Retinal pigment epithelial cell (primary cell): ENCODE measurements at regions not wholly inside any gene's neighbourhood (a gene's known extent, or its start where the extent isn't known, plus 50 kb on each side); places are given as distances from the start of the nearest gene placed in this dataset.
"Not testable (repeated sequence)": the region's sequence is repeated elsewhere in the genome, so short reads cannot be mapped to it uniquely, and the experiment has no call there.

Source experiments
- DNase-seq: peaks from one replicate; pipeline ENCODE4 v3.0.0-alpha.2; 2010; ENCODE audit warnings: low read depth
- H3K4me3 ChIP-seq: 2 replicates; pipeline ENCODE4 v1.5.1; 2011; ENCODE audit warnings: mild to moderate bottlenecking, low read length, control low read depth, moderate library complexity
- CTCF ChIP-seq: conservative IDR thresholded peaks from 2 replicates; pipeline ENCODE4 v1.5.1; 2011; ENCODE audit warnings: low read depth, low read length, control low read depth, inconsistent platforms

GRCh38 chr5:9771079-9771478 lies 140.9 kb upstream of the TAS2R1 start:
- no peak overlapping the region for H3K4me3 ChIP-seq
- TF ChIP-seq CTCF: no peak
- no peak for DNase-seq

GRCh38 chr5:9766581-9766980 lies 136.4 kb upstream of the TAS2R1 start:
- TF ChIP-seq CTCF: no peak
- H3K4me3 ChIP-seq: no peak overlapping the region
- DNase-seq: no peak

GRCh38 chr5:9765419-9766140 lies 135.4 kb upstream of the TAS2R1 start:
- no peak for DNase-seq
- no peak for TF ChIP-seq CTCF
- no peak overlapping the region for H3K4me3 ChIP-seq

GRCh38 chr5:9761706-9762105 lies 131.6 kb upstream of the TAS2R1 start:
- TF ChIP-seq CTCF: no peak
- DNase-seq: no peak
- no peak overlapping the region for H3K4me3 ChIP-seq

DNA sequence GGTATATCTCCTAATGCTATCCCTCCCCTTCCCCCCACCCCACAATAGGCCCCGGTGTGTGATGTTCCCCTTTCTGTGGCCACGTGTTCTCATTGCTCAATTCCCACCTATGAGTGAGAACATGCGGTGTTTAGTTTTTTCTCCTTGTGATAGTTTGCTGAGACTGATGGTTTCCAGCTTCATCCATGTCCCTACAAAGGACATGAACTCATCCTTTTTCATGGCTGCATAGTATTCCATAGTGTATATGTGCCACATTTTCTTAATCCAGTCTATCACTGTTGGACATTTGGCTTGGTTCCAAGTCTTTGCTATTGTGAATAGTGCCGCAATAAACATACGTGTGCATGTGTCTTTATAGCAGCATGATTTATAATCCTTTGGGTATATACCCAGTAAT lies 122.5 kb upstream of the TAS2R1 start:
- not testable (repeated sequence) for H3K4me3 ChIP-seq, DNase-seq

- DNase-seq: no peak
- TF ChIP-seq CTCF: no peak
- H3K4me3 ChIP-seq: no peak overlapping the region
Measured at GRCh38 chr5:9743507-9743906, 113.4 kb upstream of the TAS2R1 start.

DNA sequence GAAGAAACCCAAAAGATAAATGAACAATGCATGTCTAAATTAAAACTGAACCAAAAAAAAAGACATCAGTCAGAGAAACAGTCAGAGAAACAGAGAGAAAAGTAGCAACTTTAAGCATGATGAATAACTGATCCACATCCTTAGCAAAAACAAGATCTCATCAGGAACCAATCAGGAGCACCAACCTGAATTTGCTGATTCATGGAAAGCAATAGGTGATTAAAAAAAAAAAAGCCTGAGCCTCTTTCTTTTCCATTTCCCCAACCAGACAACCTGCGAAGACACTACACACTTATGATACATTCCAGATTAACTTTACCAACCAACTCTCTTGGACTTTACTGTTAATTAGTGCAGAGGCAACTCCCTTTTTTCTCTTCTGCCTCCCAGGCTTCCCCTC lies 112.7 kb upstream of the TAS2R1 start:
- no peak overlapping the region for H3K4me3 ChIP-seq
- no peak for DNase-seq
- no peak for TF ChIP-seq CTCF
